ENCODE measurements at regions not wholly inside any gene's neighbourhood (a gene's known extent, or its start where the extent isn't known, plus 50 kb on each side); places are given as distances from the start of the nearest gene placed in this dataset.

DNA sequence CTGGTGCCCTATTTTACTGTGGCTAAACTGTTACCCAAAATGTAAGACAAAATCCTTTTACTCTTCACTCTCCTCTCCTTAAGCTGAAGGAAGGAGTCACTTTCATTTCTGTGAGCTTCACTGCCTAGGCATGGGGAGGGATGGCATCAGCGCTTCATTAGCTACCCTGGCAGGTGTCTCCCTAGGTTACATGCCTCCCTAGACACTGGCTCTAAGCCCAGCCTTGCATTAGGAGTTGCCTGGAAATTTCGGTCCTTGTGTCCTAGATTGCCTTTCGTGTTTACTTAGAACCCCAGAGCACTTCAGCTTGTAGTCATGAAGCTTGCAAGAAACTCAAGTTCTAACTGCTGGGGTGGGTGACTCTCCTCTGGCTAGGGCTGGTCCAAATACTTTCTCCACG, 520.5 kb upstream of the STXBP6 start:
- TF ChIP-seq, protein P1, sequence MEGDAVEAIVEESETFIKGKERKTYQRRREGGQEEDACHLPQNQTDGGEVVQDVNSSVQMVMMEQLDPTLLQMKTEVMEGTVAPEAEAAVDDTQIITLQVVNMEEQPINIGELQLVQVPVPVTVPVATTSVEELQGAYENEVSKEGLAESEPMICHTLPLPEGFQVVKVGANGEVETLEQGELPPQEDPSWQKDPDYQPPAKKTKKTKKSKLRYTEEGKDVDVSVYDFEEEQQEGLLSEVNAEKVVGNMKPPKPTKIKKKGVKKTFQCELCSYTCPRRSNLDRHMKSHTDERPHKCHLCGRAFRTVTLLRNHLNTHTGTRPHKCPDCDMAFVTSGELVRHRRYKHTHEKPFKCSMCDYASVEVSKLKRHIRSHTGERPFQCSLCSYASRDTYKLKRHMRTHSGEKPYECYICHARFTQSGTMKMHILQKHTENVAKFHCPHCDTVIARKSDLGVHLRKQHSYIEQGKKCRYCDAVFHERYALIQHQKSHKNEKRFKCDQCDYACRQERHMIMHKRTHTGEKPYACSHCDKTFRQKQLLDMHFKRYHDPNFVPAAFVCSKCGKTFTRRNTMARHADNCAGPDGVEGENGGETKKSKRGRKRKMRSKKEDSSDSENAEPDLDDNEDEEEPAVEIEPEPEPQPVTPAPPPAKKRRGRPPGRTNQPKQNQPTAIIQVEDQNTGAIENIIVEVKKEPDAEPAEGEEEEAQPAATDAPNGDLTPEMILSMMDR (IDR thresholded peaks at IDR 0.05), result no peak
- no peaks in the 10 kb centered on the region for H3K36me3 ChIP-seq
- no peak for ATAC-seq (ENCODE audit: insufficient number of reproducible peaks, low FRiP score, low read depth)
- H3K27ac ChIP-seq, result no peak overlapping the region
- H3K4me1 ChIP-seq (ENCODE audit: control insufficient read depth in 1 of 2, low read depth in 2 of 2), result no peaks in the 10 kb centered on the region
- no peak overlapping the region for H3K4me3 ChIP-seq
- no peaks in the 10 kb centered on the region for H3K9me3 ChIP-seq
- DNase-seq (ENCODE audit: low spot score), result no peak
- no peaks in the 10 kb centered on the region for H3K27me3 ChIP-seq (replicated peaks; ENCODE audit: insufficient read depth)

DNA sequence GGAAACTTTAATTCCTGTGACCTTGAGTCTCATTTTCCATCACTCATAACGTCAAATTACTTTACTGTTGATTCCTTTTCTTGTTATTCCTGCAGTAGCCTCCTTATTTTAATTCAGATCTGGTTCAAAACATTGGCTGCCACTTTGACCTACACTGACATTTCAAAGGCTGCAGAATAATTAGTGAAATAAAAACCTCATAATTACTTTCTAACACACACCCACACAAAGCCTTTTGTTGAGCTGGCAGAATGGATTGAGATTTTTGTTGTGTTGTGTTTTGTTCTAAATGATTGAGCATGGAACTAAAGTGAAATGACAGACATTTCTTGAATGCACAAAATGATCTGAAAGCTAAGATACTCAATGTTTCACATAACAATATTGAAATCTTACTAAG, 507.5 kb upstream of the STXBP6 start:
- Histone ChIP-seq H3K4me1 (ENCODE audit: control insufficient read depth in 1 of 2, low read depth in 2 of 2) (no peaks in the 10 kb centered on the region), H3K9me3 (no peaks in the 10 kb centered on the region), H3K27me3 (replicated peaks; ENCODE audit: insufficient read depth) (no peaks in the 10 kb centered on the region), H3K36me3 (no peaks in the 10 kb centered on the region), H3K27ac (no peak overlapping the region), H3K4me3 (no peak overlapping the region)
- TF ChIP-seq, protein P1 (IDR thresholded peaks at IDR 0.05), result no peak
- no peak for DNase-seq (ENCODE audit: low spot score)
- ATAC-seq (ENCODE audit: insufficient number of reproducible peaks, low FRiP score, low read depth), result no peak

DNA sequence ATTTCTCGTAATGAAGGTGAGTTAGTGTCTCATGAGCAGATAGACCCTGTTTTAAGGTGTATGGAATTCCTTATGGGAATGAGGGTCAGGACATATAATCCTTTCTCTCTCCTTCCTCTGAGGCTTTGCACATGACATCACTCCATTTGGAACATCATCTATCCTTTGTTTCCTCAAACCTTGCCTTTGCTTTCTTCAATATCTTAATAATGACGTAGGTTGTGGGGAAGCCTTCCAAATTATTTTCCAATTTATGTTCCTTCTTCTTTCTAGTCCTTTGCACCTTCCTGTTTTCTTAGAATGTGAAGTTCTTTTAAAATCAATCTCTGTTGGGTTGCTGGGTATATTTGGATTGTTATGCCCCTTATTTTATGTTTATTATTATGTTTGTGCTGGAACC, 502.9 kb upstream of the STXBP6 start:
- no peak for DNase-seq (ENCODE audit: low spot score)
- no peaks in the 10 kb centered on the region for H3K4me1 ChIP-seq (ENCODE audit: control insufficient read depth in 1 of 2, low read depth in 2 of 2)
- H3K36me3 ChIP-seq, result no peaks in the 10 kb centered on the region
- H3K27ac ChIP-seq, result no peak overlapping the region
- no peaks in the 10 kb centered on the region for H3K9me3 ChIP-seq
- ATAC-seq (ENCODE audit: insufficient number of reproducible peaks, low FRiP score, low read depth), result no peak
- H3K27me3 ChIP-seq (replicated peaks; ENCODE audit: insufficient read depth), result no peaks in the 10 kb centered on the region
- TF ChIP-seq, protein P1 (IDR thresholded peaks at IDR 0.05), result no peak
- no peak overlapping the region for H3K4me3 ChIP-seq

DNA sequence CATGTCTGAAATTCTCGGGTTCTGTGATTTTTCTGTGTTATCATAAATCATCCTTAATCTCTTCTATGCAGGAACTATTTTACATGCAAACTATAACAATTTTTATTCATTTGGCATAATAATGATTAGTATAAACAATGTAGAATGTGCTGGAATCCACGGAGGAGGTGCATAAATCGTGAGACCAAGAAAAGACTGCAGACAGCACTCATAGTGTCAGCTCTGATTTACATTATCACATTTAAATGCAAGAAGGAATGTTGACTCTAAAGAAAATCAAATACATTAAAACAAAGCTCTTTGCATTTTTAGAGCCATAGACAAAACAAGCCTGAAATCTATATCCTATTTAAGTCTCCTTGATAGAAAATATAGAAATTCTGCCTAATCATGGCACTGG, 501.7 kb upstream of the STXBP6 start:
- ATAC-seq (ENCODE audit: insufficient number of reproducible peaks, low FRiP score, low read depth) (no peak), DNase-seq (ENCODE audit: low spot score) (no peak)
- Histone ChIP-seq H3K4me3 (no peak overlapping the region), H3K4me1 (ENCODE audit: control insufficient read depth in 1 of 2, low read depth in 2 of 2) (no peaks in the 10 kb centered on the region), H3K9me3 (no peaks in the 10 kb centered on the region), H3K36me3 (no peaks in the 10 kb centered on the region), H3K27ac (no peak overlapping the region), H3K27me3 (replicated peaks; ENCODE audit: insufficient read depth) (no peaks in the 10 kb centered on the region)
- TF ChIP-seq, protein P1 (IDR thresholded peaks at IDR 0.05), result no peak

DNA sequence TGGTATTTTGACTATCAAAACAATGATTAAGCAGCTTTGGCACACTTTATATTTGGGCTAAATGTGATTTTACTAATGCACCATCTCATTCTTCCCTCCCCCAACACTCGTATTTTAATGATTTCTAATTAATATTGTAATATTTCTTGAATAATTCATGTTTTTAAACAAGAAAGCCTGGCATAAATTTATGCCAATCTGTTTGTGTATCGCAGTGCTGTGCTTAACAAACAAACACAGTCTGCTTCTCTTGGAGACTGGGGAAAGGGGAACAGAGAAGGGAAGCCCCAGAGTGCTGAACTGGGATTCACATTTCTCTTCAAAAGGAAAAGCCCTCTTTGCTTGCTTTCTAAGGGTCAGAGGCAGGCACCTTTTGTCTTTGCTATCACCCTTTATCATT, 496.9 kb upstream of the STXBP6 start:
- no peak for DNase-seq (ENCODE audit: low spot score)
- no peak overlapping the region for H3K27ac ChIP-seq
- TF ChIP-seq, protein P1 (IDR thresholded peaks at IDR 0.05), result no peak

More for the DNA sequence above, 496.9 kb upstream of the STXBP6 start:
- Histone ChIP-seq H3K4me1 (ENCODE audit: control insufficient read depth in 1 of 2, low read depth in 2 of 2) (no peaks in the 10 kb centered on the region), H3K4me3 (no peak overlapping the region), H3K36me3 (no peaks in the 10 kb centered on the region), H3K9me3 (no peaks in the 10 kb centered on the region), H3K27me3 (replicated peaks; ENCODE audit: insufficient read depth) (no peaks in the 10 kb centered on the region)
- no peak for ATAC-seq (ENCODE audit: insufficient number of reproducible peaks, low FRiP score, low read depth)

All from thoracic aorta (tissue), 2 donors.